ENCODE measurements at regions not wholly inside any gene's neighbourhood (a gene's known extent, or its start where the extent isn't known, plus 50 kb on each side); places are given as distances from the start of the nearest gene placed in this dataset.

DNA sequence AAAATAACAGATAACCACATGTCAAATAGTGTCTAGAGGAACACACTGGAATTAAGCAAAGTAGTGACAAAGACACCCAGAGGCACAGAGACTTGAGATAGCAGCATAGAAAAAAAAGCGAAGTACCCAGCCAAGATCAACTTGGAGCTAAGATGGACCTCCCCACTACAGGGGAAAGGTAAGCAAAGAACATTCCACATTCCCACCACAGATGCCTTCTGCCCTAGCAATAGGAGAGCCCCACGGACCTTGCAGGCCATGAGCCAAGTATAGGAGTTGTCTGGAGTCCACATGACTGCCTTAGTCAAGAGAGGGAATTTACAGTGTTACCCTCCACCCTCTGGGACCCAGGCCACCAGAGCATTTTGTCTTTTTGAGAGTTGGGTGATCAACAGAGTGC lies 110.7 kb upstream of the SPRY2 start:
- H3K9me1 ChIP-seq (ENCODE audit: insufficient read depth, low read length) = no peaks in the 10 kb centered on the region
- H2AK5ac ChIP-seq (ENCODE audit: low read depth, low read length) = no peak overlapping the region
- no peak overlapping the region for H3K23ac ChIP-seq (ENCODE audit: low read depth, low read length)
- no peak overlapping the region for H2AFZ ChIP-seq (replicated peaks; ENCODE audit: low read length, poor library complexity)
- H3K56ac ChIP-seq (ENCODE audit: extremely low read depth, insufficient read depth, low read length) = no peak overlapping the region
- no peaks in the 10 kb centered on the region for H3K4me1 ChIP-seq (ENCODE audit: control insufficient read depth, insufficient read depth, low read length)
- no peaks in the 10 kb centered on the region for H3K9me3 ChIP-seq (ENCODE audit: control insufficient read depth, insufficient read depth, low read length)
- H3K4me2 ChIP-seq (ENCODE audit: low read depth, low read length) = no peak overlapping the region
- H2AK9ac ChIP-seq (replicated peaks; ENCODE audit: low read depth, low read length, poor library complexity) = no peak overlapping the region
- ChIA-PET CTCF (no interaction called here), POLR2A (ENCODE audit: unreplicated experiment) (no interaction called here)
- H2BK5ac ChIP-seq (ENCODE audit: low read depth, low read length, poor library complexity, severe bottlenecking) = no peak overlapping the region
- H3K27ac ChIP-seq (ENCODE audit: insufficient read depth, low read length) = no peak overlapping the region
- no peak overlapping the region for H3K18ac ChIP-seq (ENCODE audit: low read depth, low read length)
- WGBS, 2 experiments (ENCODE audit: extremely low coverage in 2 of 2, insufficient read length in 1 of 2) = 80% methylated on average over 1 of the region's 2 CpGs; no CpG with 5 or more reads in 1 of the 2 experiments
- H4K5ac ChIP-seq (ENCODE audit: low read depth, low read length) = no peak overlapping the region
- DNase-seq (no peak), ATAC-seq (ENCODE audit: low read depth) (no peak)
- H4K91ac ChIP-seq (ENCODE audit: insufficient read depth, low read depth, low read length) = no peak overlapping the region
- dilution Hi-C loops (cut with HindIII; ENCODE audit: low sequenced_read_pairs, unreplicated experiment) = no loop called here
- H3K4me3 ChIP-seq (ENCODE audit: insufficient read depth, low read depth, low read length) = no peak overlapping the region
- no peak overlapping the region for H2BK15ac ChIP-seq (ENCODE audit: low read depth, low read length)
- no peak overlapping the region for H4K8ac ChIP-seq (ENCODE audit: low read depth in 2 of 2, low read length in 2 of 2)
- no peak overlapping the region for H2BK120ac ChIP-seq (ENCODE audit: low read depth, low read length)
- no TSS peak for BruUV-seq (replicated peaks)
- H3K4ac ChIP-seq (ENCODE audit: low read depth, low read length) = no peak overlapping the region
- TF ChIP-seq MXI1 (IDR thresholded peaks at IDR 0.05; ENCODE audit: borderline replicate concordance, low read depth, low read length) (no peak), CTCF (conservative IDR thresholded peaks at IDR 0.05; ENCODE audit: low read depth, low read length) (no peak), CEBPB (IDR thresholded peaks at IDR 0.05; ENCODE audit: low read depth, low read length) (no peak), NFE2L2 (IDR thresholded peaks at IDR 0.05; ENCODE audit: low read depth, low read length) (no peak), FOS (IDR thresholded peaks at IDR 0.05; ENCODE audit: low read depth, low read length) (no peak), POLR2A (IDR thresholded peaks at IDR 0.05; ENCODE audit: low read depth, low read length) (no peak), RFX5 (IDR thresholded peaks at IDR 0.05; ENCODE audit: low read depth, low read length) (no peak), MAFK (IDR thresholded peaks at IDR 0.05; ENCODE audit: low read depth, low read length) (no peak), MAZ (IDR thresholded peaks at IDR 0.05; ENCODE audit: borderline replicate concordance, low read depth, low read length) (no peak), RCOR1 (IDR thresholded peaks at IDR 0.05; ENCODE audit: insufficient replicate concordance, low read length) (no peak), USF2 (IDR thresholded peaks at IDR 0.05; ENCODE audit: low read depth, low read length) (no peak), BHLHE40 (IDR thresholded peaks at IDR 0.05; ENCODE audit: low read depth, low read length) (no peak)
- TF ChIP-seq, protein P1, sequence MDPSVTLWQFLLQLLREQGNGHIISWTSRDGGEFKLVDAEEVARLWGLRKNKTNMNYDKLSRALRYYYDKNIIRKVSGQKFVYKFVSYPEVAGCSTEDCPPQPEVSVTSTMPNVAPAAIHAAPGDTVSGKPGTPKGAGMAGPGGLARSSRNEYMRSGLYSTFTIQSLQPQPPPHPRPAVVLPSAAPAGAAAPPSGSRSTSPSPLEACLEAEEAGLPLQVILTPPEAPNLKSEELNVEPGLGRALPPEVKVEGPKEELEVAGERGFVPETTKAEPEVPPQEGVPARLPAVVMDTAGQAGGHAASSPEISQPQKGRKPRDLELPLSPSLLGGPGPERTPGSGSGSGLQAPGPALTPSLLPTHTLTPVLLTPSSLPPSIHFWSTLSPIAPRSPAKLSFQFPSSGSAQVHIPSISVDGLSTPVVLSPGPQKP (IDR thresholded peaks at IDR 0.05; ENCODE audit: borderline replicate concordance, low read depth, low read length) = no peak
- in situ Hi-C loops (cut with MboI; ENCODE audit: low sequenced_read_pairs) = no loop called here
- H4K20me1 ChIP-seq (ENCODE audit: insufficient read depth, low read length) = no peaks in the 10 kb centered on the region
- no peak overlapping the region for H3K9ac ChIP-seq (ENCODE audit: low read depth, low read length)
- no peaks in the 10 kb centered on the region for H3K27me3 ChIP-seq (ENCODE audit: control insufficient read depth, insufficient read depth, low read length)
- H3K14ac ChIP-seq (replicated peaks; ENCODE audit: low read depth, low read length) = no peak overlapping the region
- no peaks in the 10 kb centered on the region for H3K36me3 ChIP-seq (ENCODE audit: control insufficient read depth, insufficient read depth, low read length)
- intact Hi-C loops (cut with micrococcal nuclease) = no loop called here
- no peak overlapping the region for H2BK20ac ChIP-seq (ENCODE audit: low read depth, low read length)
- no peaks in the 10 kb centered on the region for H3K79me1 ChIP-seq (ENCODE audit: low read depth in 1 of 2, low read length in 2 of 2)

All from IMR-90 (cell line).